GM13976 (cell line): ENCODE measurements at regions not wholly inside any gene's neighbourhood (a gene's known extent, or its start where the extent isn't known, plus 50 kb on each side); places are given as distances from the start of the nearest gene placed in this dataset.
"Not testable (repeated sequence)": the region's sequence is repeated elsewhere in the genome, so short reads cannot be mapped to it uniquely, and the experiment has no call there.

Experiments used
- DNase-seq: peaks from one replicate; pipeline ENCODE4 v3.0.0; 2012; ENCODE audit warnings: low spot score
- in situ Hi-C: fragments of 300-500 bp; cut with MboI; formaldehyde crosslinking; loops from one replicate; pipeline ENCODE4 v1.12.0; 2022; ENCODE audit warnings: low sequenced_read_pairs, mixed read lengths, inconsistent platforms; ENCODE audit not compliant: unreplicated experiment
- TF ChIP-seq, protein P1 (sequence below): IDR thresholded peaks from 2 replicates; pipeline ENCODE4 v1.5.1; 2012; ENCODE audit warnings: borderline replicate concordance, mild to moderate bottlenecking; ENCODE audit not compliant: insufficient read depth; ENCODE audit errors: extremely low read depth, missing control alignments, control extremely low read depth

DNA sequence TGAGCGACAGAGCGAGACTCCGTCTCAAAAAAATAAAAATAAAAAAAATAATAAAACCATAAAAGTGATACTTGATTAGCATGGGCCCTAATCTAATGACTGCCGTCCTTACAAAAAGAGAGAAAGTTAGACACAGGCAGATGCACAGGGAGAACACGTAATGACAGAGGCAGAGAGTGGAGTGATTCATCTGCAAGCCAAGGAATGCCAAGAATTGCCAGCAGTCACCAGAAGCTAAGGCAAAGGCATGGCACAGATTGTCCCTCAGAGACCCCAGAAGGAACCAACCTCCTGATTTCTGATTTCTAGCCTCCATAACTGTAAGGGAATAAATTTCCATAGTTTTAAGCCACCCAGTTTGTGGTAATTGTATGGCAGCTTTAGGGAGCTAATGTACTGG lies 79.6 kb upstream of the FREM1 start:
- TF ChIP-seq, protein P1, sequence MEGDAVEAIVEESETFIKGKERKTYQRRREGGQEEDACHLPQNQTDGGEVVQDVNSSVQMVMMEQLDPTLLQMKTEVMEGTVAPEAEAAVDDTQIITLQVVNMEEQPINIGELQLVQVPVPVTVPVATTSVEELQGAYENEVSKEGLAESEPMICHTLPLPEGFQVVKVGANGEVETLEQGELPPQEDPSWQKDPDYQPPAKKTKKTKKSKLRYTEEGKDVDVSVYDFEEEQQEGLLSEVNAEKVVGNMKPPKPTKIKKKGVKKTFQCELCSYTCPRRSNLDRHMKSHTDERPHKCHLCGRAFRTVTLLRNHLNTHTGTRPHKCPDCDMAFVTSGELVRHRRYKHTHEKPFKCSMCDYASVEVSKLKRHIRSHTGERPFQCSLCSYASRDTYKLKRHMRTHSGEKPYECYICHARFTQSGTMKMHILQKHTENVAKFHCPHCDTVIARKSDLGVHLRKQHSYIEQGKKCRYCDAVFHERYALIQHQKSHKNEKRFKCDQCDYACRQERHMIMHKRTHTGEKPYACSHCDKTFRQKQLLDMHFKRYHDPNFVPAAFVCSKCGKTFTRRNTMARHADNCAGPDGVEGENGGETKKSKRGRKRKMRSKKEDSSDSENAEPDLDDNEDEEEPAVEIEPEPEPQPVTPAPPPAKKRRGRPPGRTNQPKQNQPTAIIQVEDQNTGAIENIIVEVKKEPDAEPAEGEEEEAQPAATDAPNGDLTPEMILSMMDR = no peak
- DNase-seq = no peak
- in situ Hi-C loops = no loop called here

DNA sequence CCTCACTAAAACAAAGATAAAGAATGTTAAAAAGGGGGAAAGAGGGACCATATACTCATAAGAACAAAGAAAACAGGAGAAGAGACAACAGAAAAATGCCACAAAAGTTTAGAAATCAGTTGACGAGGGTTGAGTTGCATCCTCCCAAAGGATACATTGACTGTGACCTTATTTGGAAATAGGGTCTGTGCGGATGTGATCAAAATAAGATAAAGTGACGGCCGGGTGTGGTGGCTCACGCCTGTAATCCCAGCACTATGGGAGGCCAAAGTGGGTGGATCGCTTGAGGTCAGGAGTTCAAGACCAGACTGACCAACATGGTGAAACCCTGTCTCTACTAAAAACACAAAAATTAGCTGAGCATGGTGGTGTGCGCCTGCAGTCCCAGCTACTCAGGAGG lies 79.1 kb upstream of the FREM1 start:
- DNase-seq, in situ Hi-C loops: not testable (repeated sequence)

DNA sequence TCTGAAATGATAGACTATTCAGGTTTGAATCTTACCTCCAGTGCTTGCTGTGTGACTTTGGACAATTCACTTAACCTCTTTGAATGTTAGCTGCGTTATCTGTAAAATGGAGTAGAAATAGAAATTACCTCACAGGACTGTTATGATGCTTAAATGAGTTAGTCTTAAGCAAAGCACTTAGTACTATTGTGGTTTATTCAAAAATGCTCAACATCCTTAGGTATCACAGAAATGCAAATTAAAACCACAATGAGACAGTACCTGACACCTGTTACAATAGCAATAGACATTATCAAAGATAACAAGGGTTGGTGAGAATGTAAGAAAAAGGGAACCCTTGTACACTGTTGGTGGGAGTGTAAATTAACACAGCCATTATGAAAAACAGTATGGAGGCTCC lies 77.6 kb upstream of the FREM1 start:
- in situ Hi-C loops = no loop called here
- TF ChIP-seq, protein P1 = no peak

DNA sequence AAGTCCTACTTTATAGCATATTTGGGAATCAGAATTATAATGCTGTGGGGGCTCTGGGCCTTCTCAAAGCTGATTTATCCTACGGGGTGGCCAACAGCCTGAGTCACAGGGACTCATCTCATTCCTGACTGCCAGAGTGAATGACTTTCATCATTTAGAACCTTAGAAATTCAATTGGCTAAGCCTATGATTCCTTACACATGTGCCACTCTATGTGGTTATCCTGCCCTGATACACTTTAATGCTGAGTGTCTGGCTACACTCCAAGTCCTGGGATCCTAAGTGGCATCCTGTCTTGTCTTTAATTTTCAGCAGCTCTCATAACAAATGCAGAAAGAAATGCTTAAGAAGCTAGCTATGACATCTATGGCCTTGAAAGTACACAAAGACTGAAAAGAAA lies 75.2 kb upstream of the FREM1 start:
- in situ Hi-C loops = no loop called here
- DNase-seq = no peak
- TF ChIP-seq, protein P1 = no peak

More for the DNA sequence above, 77.6 kb upstream of the FREM1 start:
- DNase-seq = no peak

DNA sequence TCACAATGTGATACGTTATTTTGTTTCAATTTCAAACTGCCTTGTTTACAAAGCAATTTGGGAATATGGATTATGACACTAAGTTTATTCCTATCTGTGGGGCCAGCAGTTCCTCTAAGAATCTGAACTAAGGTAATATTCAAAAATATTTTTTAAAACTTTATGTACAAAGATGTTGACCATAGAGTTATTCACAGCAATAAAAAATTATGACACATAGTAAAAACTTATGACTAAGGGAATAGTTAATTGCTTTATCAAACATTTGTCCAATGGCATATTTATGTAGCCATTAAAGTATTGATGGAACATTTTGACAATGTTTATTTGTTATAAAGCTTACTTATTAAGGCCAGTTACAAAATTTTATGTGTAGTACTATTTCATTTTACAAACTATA lies 73.4 kb upstream of the FREM1 start:
- no peak for DNase-seq
- TF ChIP-seq, protein P1 = no peak
- in situ Hi-C loops = no loop called here

DNA sequence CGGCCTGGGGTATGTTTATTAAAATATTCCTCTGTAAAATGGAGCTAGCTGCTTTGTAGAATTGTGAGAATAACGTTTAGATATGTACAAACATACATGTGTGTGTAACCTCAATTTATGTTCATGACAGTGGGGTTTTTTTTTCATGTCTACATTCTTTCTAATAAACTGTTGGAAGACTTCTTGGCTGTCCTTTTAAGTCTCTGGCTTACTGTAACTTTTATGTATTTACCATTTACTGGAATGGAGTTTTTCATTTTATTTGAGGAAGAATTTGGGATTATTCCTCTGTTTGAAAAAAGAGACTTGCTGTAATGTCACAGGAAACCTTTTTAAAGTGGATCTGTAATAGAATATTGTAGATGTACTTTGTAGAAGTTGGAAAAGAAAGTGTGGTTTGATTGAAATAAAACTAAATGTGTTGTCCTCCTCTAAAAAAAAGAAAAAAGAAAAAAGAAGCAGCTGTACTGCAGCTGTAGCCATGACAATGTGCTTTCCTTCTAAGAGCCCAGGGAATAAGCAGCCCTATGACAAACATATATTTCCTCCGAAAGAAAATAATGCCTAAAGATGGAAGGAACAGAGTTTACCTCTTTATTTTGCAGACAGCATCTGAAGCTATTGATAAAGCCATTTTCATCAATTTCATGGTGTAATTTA lies 71.2 kb upstream of the FREM1 start:
- DNase-seq = no peak
- TF ChIP-seq, protein P1 = no peak
- in situ Hi-C loops = no loop called here

DNA sequence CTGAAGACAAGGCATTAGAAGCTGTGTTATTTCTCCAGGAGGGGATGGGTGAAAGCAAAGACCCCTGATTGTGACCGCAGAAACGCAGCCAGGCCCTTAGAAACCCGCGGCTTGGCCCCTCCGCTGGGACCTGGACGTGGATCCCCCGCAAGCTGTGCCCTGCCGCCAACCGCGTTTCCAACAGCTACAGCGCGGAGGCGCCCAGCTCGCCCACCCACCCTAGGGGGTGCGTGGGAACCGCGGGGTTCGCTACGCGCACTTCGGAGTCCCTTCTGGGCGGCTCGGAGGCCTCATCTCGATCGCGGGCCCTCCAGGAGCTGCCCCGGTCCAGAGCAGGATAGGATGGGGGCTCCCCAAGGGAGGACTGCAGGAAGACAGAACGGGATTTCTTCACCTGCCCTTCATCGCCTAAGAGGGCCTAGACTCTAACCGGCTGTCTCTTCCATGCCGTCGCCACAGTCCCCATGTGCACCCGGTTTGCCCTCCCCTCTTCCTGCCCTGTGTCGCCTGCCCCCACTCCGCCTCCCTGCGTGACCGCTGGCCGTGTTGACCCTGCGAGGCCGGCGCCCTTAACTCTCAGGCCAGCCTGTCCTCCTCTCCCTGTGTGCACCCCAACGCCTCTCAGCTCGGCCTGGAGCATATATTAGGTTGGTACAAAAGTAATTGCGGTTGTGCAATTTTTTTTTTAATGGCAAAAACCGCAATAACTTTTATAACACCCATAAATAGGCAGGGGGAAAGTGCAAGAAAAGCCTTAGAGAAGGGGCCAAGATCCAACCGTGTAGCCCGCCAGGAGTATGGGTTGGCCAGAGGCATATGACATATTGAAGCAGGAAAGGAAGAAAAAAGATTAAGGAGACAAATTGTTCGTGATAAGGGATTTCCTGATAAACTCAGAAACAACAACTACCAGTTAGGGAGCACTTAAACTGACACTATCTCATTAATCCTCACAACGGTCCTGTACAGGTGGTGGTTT lies 68.1 kb upstream of the FREM1 start:
- in situ Hi-C loops = no loop called here
- DNase-seq = no peak
- TF ChIP-seq, protein P1 = no peak
